Right lobe of liver (tissue), 6 donors: ENCODE measurements at regions not wholly inside any gene's neighbourhood (a gene's known extent, or its start where the extent isn't known, plus 50 kb on each side); places are given as distances from the start of the nearest gene placed in this dataset.
A peak's percentile ranks its signal among the peaks of the same experiment; 100 is the strongest.

Experiments
- ATAC-seq, 4 donors: fragments of 200-7000 bp; cut with Tn5 transposase; one replicate each; pipeline ENCODE4 v1.9.1; 2020; ENCODE audit warnings: mild to moderate bottlenecking in 4 of 4, moderate library complexity in 4 of 4
- DNase-seq, 3 donors: peaks; one replicate each; pipeline ENCODE4 v3.0.0-alpha.2; 2020
- H3K27ac ChIP-seq, 3 donors: fragments of 200-600 bp; one replicate each; pipeline ENCODE4 v1.8.0; 2022
- H3K27me3 ChIP-seq, 2 donors: fragments of 200-600 bp; one replicate each; pipeline ENCODE4 v1.8.0; 2022
- H3K36me3 ChIP-seq, 4 donors: fragments of 200-600 bp; sonication (generic) in 1 of 4; one replicate each; pipeline versions ENCODE4 v1.5.1 to v1.8.0; 2017 to 2022; ENCODE audit warnings: control low read depth in 1 of 4
- H3K4me1 ChIP-seq, 4 donors: fragments of 200-600 bp; sonication (generic) in 1 of 4; one replicate each; pipeline versions ENCODE4 v1.5.1 to v1.8.0; 2017 to 2022; ENCODE audit warnings: control low read depth in 1 of 4
- H3K4me3 ChIP-seq, 3 donors: fragments of 200-600 bp; one replicate each; pipeline ENCODE4 v1.8.0; 2022
- H3K9me3 ChIP-seq, 4 donors: fragments of 200-600 bp; sonication (generic) in 1 of 4; one replicate each; pipeline versions ENCODE4 v1.5.1 to v1.8.0; 2017 to 2022; ENCODE audit warnings: control low read depth in 1 of 4
- POLR2A ChIP-seq: fragments of 450-650 bp; IDR thresholded peaks from one replicate; pipeline ENCODE4 v1.6.1; 2017; ENCODE audit warnings: antibody characterized with exemption, mild to moderate bottlenecking
- WGBS: methylation state at CpG from one replicate; pipeline ENCODE4 v1.1.6; 2018; ENCODE audit warnings: low coverage, low lambda C conversion rate; ENCODE audit not compliant: insufficient coverage; ENCODE audit errors: missing lambda C conversion rate; 5-methylcytosine and 5-hydroxymethylcytosine counted together
- intact Hi-C, 2 donors: fragments of 100-400 bp; cut with DNase I; formaldehyde crosslinking; loops; one replicate each; pipeline versions ENCODE4 v1.11.2 to v1.14.1; 2022
- TF ChIP-seq, protein P1 (sequence below), 4 donors: fragments of 200-600 bp in 3 of 4; fragments of 450-650 bp in 1 of 4; IDR thresholded peaks; one replicate each; pipeline versions ENCODE4 v1.5.1 to v1.8.0; 2016 to 2022; ENCODE audit warnings: antibody characterized with exemption in 4 of 4, mild to moderate bottlenecking in 2 of 4
- donor health status: DM: no; HTN: yes; CAD: no.
- donor health status: DM: no; HTN: no; CAD: no.
- donor health status: DM: no; HTN: no; CAD: no.
- donor health status: DM: no; HTN: yes; CAD: no.
- donor health status: DM: no; HTN: yes; CAD: no.

GRCh38 chr5:68776381-68776780 is 317.4 kb upstream of the SLC30A5 start:
- Histone ChIP-seq H3K4me1 (peaks cover 0 to 10% (median 0%) of the 10 kb centered on the region in 4 donors), H3K27ac (no peak overlapping the region), H3K27me3 (no peaks in the 10 kb centered on the region), H3K36me3 (no peaks in the 10 kb centered on the region), H3K9me3 (no peaks in the 10 kb centered on the region), H3K4me3 (no peak overlapping the region)
- no peak for DNase-seq
- WGBS: 84% methylated on average over 3 of the region's 3 CpGs
- TF ChIP-seq, protein P1, sequence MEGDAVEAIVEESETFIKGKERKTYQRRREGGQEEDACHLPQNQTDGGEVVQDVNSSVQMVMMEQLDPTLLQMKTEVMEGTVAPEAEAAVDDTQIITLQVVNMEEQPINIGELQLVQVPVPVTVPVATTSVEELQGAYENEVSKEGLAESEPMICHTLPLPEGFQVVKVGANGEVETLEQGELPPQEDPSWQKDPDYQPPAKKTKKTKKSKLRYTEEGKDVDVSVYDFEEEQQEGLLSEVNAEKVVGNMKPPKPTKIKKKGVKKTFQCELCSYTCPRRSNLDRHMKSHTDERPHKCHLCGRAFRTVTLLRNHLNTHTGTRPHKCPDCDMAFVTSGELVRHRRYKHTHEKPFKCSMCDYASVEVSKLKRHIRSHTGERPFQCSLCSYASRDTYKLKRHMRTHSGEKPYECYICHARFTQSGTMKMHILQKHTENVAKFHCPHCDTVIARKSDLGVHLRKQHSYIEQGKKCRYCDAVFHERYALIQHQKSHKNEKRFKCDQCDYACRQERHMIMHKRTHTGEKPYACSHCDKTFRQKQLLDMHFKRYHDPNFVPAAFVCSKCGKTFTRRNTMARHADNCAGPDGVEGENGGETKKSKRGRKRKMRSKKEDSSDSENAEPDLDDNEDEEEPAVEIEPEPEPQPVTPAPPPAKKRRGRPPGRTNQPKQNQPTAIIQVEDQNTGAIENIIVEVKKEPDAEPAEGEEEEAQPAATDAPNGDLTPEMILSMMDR (IDR thresholded peaks at IDR 0.05): no peak
- no peak for TF ChIP-seq POLR2A
- intact Hi-C loops: no loop called here
- ATAC-seq: no peak

- Histone ChIP-seq H3K4me1 (peaks cover 0 to 13% (median 0%) of the 10 kb centered on the region in 4 donors), H3K36me3 (no peaks in the 10 kb centered on the region), H3K4me3 (no peak overlapping the region), H3K9me3 (no peaks in the 10 kb centered on the region), H3K27ac (no peak overlapping the region), H3K27me3 (no peaks in the 10 kb centered on the region)
- DNase-seq (no peak), ATAC-seq (no peak)
- no peak for TF ChIP-seq POLR2A
- TF ChIP-seq, protein P1 (IDR thresholded peaks at IDR 0.05): no peak
- 53% methylated on average over 2 of the region's 2 CpGs for WGBS
- intact Hi-C loops: no loop called here
Observed at GRCh38 chr5:68777135-68777534, 316.7 kb upstream of the SLC30A5 start.

DNA sequence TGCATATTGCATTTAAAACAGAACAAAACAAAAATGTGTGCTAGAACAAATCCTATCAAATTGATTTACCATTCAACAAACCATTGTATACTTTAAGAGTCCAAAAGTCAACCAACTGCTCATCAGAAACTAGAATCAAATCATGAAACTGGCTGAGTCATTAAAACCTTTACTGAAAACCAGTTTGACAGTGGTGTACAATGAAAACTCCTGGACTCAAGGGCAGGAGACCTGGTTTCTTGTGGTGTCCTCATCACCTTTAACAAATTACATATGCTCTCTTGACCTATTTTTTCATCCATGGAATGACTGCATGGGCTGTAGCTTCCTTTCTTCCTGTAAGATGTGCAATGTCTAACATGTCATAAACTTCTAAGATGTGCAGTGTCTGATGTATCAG is 315.3 kb upstream of the SLC30A5 start:
- ATAC-seq: peak in 2 of 4 donors; percentile 44 to 72
- DNase-seq: no peak
- intact Hi-C loops: no loop called here

GRCh38 chr5:68780299-68780955 is 313.4 kb upstream of the SLC30A5 start:
- no peak for TF ChIP-seq POLR2A
- TF ChIP-seq, protein P1 (IDR thresholded peaks at IDR 0.05): no peak
- 100% methylated on average over 1 of the region's 1 CpG for WGBS
- intact Hi-C loops: no loop called here
- H3K4me3 ChIP-seq: no peak overlapping the region
- no peaks in the 10 kb centered on the region for H3K9me3 ChIP-seq
- H3K27me3 ChIP-seq: no peaks in the 10 kb centered on the region
- H3K4me1 ChIP-seq: peaks cover 0 to 13% (median 0%) of the 10 kb centered on the region in 4 donors
- DNase-seq (no peak), ATAC-seq (no peak)
- peak overlapping the region in 2 of 3 donors; percentile 8 to 73 for H3K27ac ChIP-seq
- no peaks in the 10 kb centered on the region for H3K36me3 ChIP-seq

More for the DNA sequence above, 315.3 kb upstream of the SLC30A5 start:
- Histone ChIP-seq H3K9me3 (no peaks in the 10 kb centered on the region), H3K4me3 (no peak overlapping the region), H3K4me1 (peaks cover 0 to 13% (median 0%) of the 10 kb centered on the region in 4 donors), H3K27me3 (no peaks in the 10 kb centered on the region), H3K36me3 (no peaks in the 10 kb centered on the region), H3K27ac (peak overlapping the region in 1 of 3 donors; percentile 4)
- TF ChIP-seq, protein P1 (IDR thresholded peaks at IDR 0.05): no peak
- TF ChIP-seq POLR2A: no peak
